Activated CD8-positive, alpha-beta memory T cell treated with anti-CD3 and anti-CD28 coated beads for 1 hour (primary cell): ENCODE measurements at regions not wholly inside any gene's neighbourhood (a gene's known extent, or its start where the extent isn't known, plus 50 kb on each side); places are given as distances from the start of the nearest gene placed in this dataset.

Experiments used
- DNase-seq, 2 donors: peaks; one replicate each; pipeline ENCODE4 v3.0.0-alpha.2; 2020; ENCODE audit warnings: low read depth in 1 of 2; ENCODE audit errors: extremely low read depth in 1 of 2

DNA sequence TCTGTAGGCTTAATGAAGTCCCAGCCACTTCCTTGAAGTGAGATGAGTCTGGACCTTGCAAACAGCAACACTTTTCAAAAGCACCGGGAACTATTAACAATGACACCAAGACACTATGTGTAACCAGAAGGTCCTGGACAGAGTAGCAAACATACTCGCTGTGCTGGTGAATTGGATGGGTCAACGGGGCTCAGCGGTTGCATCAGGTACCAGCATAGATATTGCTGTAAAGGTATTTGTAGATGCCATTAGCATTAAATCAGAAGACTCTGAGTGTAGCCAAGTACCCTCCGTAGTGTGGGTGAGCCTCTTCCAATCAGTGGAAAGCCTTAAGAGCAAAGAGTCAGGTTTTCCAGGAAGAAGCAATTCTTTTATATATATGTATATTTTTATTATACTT, 140.5 kb downstream of the IRX2 start:
- no peak for DNase-seq

DNA sequence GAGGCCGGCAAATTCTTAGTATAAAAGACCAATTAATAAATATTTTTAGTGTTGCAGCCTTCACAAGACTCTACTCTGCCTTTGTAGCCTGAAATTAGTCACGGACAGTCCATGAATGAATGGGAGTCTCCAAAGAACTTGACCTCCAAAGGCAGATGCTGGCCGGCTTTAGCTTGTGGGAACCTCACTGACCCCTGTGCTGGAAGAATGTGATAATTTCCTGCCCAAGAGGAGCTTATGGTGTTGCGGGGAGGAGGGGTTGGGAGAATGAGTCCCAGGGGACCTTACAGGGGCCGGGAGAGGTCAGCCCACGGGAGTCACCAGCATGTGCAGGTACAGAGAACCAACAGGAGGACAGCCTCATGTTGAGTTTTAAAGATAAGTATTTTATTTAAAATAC, 143.1 kb downstream of the IRX2 start:
- no peak for DNase-seq

DNA sequence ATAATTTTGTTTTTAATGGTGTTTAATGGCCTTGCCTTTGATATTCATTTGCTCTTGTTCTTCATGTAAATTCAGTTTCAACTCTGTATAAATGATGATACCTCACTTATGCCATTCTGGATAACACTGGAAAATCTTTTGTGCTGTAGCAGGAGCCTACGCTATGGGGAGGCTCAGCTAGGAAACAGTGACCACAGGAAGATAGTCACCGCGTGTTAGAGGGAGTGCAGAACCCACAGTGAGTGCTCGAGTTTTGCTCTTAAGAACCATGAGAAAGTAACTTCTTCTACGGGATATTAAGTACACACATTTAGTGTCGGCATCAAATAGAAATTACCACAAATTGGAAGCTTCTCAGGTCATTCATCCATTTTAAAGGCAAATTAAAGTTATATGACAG, 143.9 kb downstream of the IRX2 start:
- DNase-seq, result no peak

DNA sequence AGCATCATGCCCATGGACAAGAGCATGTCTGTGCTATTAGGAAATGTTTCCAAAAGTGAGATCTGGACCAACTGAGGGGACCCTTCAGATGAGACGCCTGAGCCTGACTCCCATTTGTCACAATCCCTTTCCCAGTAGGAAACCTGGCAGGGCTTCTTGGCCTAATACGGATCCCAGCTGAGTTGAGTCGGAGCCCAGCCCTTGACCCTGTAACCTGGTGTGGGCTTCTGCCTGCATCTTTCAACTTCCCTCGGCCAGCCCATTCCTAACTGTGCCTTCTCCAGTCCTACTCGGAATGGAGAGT, 148.3 kb downstream of the IRX2 start:
- DNase-seq, result no peak

DNA sequence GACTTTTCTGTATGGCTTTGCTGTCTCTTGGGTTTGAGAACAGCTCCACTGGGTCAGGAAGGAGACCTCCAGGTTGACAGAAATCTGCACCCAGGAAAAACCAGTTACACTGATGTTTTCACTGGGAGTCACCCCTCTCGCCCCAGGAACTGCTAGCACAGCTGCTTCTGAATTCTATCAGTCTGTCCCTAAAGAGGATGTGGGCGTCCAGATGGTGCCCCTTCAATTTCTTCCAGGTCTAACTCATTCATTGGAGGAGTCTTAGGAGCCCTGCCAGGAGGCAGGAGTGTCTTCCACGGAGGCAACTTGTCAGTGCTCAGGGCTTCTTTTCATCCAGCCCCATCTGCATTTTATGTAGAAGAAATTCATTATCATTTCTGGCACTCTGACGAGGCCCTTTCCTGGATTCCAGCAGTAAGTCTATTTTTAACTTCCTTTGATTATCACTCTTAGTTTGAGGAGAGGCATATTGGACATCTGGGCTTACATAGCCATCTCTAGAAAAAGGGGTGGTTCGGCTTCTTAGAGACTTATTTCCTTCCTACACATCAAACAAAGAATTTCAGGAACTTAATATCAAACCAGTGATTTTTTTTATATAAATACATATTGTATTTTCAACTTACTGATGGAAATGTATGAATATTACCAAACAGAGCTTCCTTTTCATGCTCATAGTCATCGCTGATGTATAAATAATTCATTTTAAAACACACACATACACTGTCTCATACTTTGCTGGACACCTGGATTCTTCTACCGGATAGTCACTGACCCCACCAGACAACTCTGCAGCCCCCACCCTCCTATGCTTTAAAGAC, 148.8 kb downstream of the IRX2 start:
- DNase-seq, result no peak

DNA sequence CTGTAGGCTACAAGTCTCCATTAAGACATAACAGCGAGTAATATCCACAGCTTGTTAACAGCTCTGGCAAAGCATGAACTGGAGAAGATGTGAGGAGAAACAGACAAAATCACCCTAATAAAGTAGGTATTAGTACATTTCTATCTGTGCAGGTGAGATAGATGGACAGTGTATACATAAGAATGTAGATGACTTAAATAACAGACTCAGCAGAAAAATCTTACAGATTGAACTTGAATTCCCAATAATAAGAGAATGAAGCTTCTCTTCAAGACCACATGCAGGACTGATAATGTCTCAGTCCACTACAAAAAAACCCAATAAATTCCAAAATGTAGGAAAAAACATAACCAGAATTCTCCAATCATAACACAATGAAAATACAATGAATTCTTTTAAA, 153.0 kb downstream of the IRX2 start:
- DNase-seq, result no peak

DNA sequence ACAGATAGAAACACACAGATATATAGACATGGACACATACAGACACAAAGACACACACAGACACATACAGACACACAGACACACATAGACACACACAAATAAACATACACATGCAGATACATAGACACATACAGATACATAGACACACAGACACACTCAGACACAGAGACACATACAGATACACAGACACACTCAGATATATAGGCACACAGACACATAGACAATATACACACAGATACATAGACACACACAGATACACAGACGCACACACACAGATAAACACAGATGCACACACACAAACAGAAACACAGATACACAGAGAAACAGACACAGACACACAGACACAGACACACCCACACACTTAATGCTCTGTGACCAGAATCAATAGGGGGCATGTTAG, 156.8 kb downstream of the IRX2 start:
- no peak for DNase-seq

DNA sequence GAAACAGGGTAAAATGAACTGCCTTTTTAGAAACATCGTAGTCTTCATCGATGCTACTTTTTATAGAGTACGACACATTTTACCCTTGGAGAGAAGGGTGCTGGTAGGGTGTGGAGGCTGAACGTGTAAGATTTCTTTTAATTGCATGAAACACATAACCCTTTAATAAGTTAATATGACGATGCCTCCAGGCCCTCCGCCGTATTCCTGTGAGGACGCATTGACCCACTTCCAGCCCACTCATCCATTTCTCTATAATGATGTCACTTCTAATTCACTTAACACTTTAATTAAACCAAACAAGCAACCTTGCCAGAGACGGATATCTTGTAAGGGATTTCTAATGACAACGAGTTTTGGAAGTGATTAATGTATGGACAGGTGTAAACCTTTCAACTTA, 158.7 kb downstream of the IRX2 start:
- DNase-seq, result no peak

DNA sequence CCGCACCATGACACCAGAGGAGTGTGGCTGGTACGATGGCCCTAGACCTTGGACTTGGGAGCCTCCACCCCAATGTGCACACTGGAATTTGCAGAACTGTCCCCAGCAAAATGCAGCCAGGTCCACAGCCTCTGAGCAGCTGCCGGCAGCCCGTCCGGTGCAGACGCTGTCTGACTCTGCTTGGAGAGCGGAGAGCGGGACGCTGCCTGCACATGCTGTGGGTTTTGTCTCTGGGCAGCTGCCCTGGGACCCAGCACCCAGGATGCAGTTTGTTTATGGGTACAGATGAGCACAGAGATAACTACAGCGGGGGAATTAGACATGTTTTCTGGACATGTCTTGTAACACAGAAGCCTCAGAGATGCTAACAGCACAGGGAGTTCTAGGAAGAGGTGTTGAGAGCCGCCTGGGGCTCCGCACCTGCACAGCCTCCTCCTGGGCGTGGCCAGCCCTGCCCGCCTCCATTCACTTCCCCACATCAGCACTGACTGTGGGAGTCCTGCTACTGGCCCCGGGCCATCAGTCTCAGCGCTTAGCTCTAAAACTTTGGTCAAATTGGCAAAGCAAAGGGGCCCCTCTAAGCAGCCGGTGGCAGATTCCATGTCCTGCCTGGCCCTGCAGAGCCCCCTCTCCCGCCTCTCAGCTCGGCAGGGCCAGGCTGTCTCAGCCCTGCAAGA, 159.6 kb downstream of the IRX2 start:
- DNase-seq, result no peak

DNA sequence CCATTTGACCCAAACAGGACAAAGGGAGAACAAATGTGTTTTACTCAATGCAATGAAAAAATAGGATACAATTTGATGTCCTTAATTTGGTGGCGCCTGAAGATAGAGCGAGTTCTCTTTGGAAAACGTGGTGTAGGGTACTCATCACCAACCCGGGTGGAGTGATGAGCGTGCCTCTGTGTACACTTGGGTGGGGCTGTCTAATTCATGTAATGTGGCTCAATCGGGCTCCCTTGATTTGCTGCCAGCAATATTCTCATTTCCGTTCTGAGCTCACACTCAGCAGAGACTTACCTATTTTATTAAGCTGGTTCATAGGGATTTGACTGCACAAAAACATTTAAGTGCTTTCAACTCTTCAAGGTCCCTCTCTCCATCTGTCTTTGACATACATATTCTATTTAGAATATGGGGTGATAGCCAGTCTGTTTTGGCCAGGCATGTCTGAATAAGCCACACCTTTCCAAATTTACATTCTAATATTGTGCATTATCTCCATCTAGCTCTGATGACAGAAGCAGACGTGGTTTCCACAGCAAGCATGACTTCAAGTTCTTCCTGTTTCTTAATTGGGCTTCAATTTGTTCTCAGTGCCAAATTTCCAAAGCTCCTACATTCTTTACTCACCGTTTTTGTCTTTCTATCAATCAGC, 162.5 kb downstream of the IRX2 start:
- no peak for DNase-seq

DNA sequence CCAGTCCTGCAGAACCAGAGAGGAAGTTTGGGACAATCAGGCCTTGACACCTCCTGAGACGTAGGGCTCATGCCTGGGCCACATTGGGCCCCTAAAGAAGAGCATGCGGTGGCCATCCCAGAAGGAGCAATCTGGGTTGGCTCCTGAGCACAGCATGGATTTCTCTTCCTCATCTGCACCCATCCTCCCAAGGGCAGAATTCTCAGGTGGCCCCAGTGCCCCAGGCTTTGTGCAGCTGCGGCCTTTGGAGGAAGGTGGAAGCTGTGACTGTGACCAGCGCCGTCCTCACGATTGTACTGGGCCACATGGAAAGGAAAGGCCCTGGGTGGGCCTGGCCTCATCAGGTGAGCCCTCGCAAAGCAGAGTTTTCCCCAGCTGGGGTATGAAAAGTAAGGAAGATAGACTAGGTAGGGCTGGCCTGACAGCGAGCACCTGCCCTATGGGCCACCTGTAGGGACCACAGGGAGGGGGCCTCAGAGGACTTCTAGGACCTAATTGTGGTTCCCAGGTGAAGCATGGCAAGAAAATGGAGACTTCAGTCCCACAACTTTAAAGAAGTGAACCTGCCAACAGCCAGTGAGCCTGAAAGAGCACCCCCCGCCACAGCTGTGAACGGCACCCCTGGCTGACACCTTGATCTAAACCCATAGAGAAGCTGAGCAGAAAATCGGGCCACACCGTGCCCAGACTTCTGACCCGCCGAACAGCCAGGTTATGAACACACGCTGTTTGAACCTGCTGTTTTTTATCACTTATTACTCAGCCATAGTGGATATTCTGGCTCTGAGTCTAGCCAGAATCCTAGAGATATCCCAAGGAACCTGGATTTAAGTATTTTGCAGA, 164.1 kb downstream of the IRX2 start:
- no peak for DNase-seq

DNA sequence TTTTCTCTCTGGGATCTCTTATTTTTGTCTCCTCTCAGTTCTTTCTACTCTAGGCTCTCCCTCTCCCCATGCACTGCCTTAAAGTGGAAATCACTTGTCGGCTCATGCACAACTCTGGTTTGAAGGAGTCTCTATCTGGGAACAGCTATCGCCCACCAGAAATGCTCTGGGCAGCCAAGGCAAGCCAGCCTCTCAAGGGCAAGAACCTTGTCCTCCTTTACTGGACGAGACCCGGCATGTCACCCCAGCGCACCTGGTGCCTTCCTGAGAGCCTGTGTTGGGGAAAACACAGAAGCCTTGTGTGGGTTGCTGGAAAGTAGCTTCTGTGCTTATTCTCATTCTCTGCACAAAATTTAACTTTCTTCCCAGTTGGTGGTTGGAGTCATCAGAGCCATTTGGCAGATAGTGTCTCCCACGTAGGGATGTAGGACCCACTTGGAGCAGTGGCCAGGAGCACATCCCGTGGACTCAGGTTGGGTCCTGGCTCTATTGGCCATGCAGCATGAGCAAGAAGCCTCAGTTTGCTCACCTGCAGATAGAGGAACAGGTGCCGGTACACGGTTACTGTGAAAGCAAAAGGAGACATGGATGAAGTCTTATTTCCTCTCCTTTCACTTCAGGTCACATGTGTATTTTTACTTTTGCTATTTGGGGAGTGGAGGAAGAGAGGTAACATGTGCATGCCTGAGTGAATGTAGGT, 165.3 kb downstream of the IRX2 start:
- DNase-seq, result no peak

DNA sequence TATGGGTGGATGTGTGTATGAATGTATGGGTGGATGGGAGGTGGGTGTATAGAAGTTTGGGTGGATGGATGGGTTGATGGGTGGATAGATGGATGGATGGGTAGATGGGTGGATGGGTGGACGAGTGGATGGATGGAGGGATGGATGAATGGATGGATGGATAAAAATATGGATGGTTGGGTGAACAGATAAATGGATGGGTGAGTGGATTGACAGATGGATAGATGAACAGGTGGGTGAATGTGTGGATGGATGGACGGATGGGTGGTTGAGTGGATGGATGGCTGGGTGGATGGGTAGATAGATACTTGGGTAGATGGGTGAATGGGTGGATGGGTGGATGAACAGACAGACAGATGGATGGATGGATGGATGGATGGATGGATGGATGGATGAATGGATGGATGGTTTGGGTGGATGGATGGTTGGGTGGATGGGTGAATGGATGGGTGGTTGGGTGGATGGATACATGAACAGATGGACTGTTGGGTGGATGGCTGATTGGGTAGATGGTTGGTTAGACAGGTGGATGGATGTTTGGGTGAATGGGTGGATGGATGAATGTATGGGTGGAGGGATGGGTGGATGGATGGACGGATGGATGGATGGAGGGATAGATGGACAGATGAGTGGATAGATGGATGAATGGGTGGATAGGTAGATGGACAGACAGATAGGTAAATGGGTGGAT, 166.8 kb downstream of the IRX2 start:
- DNase-seq, result no peak

DNA sequence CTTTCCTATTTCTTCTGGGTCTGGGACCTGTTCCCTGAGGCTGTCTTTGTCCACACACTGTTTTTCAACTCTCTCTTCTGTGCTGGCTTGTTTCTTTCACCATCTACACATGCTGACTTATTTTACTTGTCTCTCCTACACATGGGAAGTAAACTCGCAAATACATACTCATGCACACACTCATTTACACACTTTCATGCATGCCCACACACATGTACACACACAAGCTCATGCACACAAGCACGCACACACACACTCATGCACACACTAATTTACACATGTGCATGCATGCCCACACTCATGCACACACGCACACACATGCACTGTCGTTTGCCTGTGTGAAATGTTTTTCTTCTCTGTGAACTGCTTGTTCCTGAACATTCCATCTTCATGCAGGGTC, 169.0 kb downstream of the IRX2 start:
- no peak for DNase-seq

DNA sequence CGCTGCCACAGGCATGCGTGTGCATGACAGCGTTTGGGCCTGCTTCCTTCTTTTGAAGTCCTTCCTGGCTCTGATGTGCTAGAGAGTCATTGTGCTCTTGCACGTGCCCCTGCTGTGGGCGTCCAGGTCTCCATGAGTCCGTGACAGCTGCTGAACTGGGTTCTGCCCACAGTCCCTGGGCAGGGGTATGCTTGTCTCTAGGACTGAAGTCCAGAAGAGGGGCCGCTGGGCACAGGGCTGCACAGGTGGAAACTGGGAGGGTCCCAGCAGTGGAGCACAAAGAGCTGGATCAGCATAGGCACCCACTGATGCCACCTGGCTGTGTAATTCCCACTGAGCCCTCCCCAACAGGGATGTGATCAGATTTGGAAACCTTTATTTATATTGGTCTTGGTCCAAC, 169.4 kb downstream of the IRX2 start:
- DNase-seq, result no peak

DNA sequence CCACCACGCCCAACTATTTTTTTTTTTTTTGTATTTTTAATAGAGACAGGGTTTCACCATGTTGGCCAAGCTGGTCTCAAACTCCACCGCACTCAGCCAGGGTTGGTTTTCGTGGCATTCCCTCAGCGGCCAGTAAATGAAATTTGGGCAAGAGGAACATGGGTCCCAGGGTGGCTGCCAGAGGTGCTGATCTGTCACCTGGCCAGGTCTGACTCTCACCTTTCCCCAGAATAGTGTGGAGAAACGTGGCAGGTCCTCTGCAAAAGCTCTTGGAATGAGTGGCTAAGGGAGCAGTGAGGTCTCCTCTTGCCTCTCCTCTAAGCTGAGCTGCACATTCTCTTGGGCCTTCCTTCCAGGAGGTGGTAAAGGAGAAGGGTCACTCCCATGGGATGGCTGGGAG, 170.1 kb downstream of the IRX2 start:
- no peak for DNase-seq

DNA sequence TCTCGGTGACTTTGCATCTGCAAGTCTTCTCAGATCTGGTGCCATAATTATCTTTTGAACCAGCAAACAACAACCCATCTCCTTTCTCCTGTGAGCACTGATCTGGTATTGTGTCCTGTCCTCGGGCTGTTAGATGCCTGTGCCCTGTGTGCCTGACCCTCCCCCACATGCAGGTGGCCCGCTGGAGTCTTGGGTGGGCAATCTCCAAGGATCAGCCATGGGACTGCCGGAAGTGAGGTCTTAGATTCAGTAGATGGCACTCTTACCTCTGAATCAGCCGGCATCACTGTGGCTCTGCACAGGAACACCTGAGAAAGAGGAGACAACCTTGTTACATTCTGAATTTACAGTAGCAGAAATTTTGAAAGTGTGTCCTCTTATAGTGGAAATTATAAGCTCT, 172.4 kb downstream of the IRX2 start:
- DNase-seq, result no peak

DNA sequence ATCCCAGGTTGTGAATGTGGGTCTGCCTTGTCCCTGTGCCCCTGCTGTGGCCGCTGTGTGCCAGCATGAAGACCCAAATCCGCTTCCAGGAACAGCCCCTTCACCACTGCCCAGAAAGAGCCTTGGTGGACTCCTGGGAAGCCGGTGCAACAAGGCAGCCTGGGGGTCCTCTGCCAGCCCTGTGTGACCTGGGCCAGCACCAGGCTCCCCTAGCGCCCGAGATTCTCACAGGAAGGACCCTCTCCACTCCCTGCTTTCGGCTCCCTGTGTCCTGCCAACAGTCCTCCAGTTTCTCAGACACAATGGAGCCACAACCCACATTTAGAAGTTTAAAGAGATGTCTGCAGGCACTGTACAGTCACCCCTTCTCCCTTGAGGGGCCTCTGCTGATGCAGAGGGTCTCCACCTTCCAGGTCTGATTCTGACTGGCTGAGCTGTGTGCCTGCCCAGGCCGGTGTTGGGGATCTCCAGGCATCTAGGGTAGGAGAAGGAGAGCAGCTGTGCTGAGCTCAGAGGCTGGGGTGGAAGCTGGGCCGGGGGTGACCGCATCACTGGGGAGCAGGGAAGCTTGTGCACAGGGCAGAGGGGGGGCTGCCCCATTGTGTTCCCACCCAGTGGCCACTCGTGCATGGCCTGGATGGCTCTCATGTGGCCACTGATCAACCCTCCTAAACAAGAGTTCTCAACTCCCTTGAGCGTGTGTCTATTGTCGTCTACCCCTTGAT, 174.0 kb downstream of the IRX2 start:
- no peak for DNase-seq

DNA sequence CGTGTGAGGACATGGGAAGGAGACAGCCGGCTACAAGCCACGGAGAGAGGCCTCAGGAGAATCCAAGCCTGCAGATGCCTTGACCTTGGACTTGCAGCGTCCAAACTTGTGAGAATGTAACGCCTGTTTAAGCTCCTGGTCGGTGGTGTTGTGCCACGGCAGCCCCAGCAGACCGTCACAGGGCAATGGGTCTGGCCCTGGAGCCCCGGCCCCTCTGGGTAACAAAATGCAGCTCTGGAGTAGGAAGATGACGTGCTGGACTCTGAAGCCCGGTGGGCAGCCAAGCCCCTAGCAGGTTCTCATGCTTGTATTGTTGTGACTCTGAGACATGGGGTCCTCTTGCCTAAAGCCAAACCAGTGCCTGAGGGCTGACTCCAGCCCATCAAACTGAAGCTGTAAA, 174.7 kb downstream of the IRX2 start:
- no peak for DNase-seq

DNA sequence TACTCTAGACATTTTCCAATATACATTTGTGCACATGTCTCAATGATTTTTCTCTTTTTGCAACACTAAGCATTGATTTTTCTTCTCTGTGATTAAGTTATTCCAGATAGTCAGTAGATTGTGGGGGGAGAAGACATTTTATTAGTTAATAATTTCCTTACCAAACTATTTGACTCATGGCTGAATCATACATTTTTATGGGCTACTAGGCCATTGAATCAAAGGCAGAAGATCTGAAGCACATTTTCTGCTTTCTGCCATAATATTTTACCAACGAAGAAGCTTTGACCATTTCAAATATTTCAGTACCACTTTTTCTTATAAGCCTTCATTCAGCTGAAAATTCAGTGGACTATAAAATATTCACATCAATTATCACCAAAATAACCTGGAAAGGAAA, 175.6 kb downstream of the IRX2 start:
- DNase-seq, result no peak
